Tibial artery (tissue), 4 donors: ENCODE measurements at regions not wholly inside any gene's neighbourhood (a gene's known extent, or its start where the extent isn't known, plus 50 kb on each side); places are given as distances from the start of the nearest gene placed in this dataset.

Experiments
- DNase-seq, 2 donors: peaks; one replicate each; pipeline ENCODE4 v3.0.0-alpha.2; 2019
- H3K27ac ChIP-seq, 2 donors: fragments of 200-600 bp; sonication (generic) in 1 of 2; 1 replicate in 1 of 2; 2 replicates in 1 of 2; pipeline ENCODE4 v1.5.1; 2018 to 2019; ENCODE audit warnings: mild to moderate bottlenecking in 1 of 2
- H3K27me3 ChIP-seq, 2 donors: fragments of 200-600 bp; sonication (generic) in 1 of 2; one replicate each; pipeline versions ENCODE4 v1.5.1 to v1.6.0; 2016 to 2019
- H3K36me3 ChIP-seq, 3 donors: fragments of 200-600 bp; sonication (generic) in 2 of 3; one replicate each; pipeline ENCODE4 v1.5.1; 2016 to 2019; ENCODE audit warnings: mild to moderate bottlenecking in 2 of 3
- H3K4me1 ChIP-seq, 4 donors: fragments of 200-600 bp; sonication (generic) in 2 of 4; 1 replicate in 3 of 4; 2 replicates in 1 of 4; pipeline ENCODE4 v1.5.1; 2016 to 2019
- H3K4me3 ChIP-seq, 2 donors: fragments of 200-600 bp; sonication (generic) in 1 of 2; 1 replicate in 1 of 2; 2 replicates in 1 of 2; pipeline ENCODE4 v1.5.1; 2018 to 2019; ENCODE audit warnings: mild to moderate bottlenecking in 2 of 2
- H3K9me3 ChIP-seq, 3 donors: fragments of 200-600 bp; sonication (generic) in 1 of 3; one replicate each; pipeline ENCODE4 v1.5.1; 2016 to 2019
- intact Hi-C: fragments of 100-400 bp; cut with DNase I; formaldehyde crosslinking; loops from one replicate; pipeline ENCODE4 v1.15.0; 2023; ENCODE audit warnings: low total_unique reads
- TF ChIP-seq, protein P1 (sequence below), 2 experiments: fragments of 200-600 bp in 1 of 2; fragments of 450-650 bp in 1 of 2; IDR thresholded peaks; one replicate each; pipeline ENCODE4 v1.5.1; 2017 to 2019; ENCODE audit warnings: antibody characterized with exemption in 2 of 2, mild to moderate bottlenecking in 1 of 2, moderate library complexity in 1 of 2

DNA sequence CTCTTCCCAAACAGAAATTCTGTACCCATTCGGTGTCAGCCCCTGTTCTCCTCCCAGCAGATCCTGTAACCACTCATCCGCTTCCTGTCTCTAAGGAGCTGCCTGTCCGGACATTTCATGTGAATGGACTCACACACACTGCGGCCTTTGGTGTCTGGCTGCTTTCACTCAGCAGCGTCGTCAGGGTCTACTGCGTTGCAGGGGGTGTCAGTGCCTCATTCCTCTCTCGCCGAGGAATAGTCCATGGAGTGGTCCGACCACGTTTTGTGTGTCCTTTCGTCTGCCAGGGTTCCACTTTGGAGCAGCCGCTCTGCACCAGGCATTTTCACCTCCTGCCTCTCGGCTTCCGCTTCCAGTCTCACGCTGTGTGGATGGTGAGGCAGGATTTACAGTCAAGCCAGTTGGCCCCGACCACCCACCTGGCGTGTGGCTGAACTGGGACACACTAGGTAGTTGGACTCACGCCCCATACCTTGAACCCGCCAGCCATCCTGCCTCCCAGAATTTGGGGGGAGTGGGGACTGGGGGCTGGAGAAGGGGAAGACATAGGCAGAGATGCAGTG, 188.2 kb upstream of the CIBAR2 start:
- TF ChIP-seq, protein P1, sequence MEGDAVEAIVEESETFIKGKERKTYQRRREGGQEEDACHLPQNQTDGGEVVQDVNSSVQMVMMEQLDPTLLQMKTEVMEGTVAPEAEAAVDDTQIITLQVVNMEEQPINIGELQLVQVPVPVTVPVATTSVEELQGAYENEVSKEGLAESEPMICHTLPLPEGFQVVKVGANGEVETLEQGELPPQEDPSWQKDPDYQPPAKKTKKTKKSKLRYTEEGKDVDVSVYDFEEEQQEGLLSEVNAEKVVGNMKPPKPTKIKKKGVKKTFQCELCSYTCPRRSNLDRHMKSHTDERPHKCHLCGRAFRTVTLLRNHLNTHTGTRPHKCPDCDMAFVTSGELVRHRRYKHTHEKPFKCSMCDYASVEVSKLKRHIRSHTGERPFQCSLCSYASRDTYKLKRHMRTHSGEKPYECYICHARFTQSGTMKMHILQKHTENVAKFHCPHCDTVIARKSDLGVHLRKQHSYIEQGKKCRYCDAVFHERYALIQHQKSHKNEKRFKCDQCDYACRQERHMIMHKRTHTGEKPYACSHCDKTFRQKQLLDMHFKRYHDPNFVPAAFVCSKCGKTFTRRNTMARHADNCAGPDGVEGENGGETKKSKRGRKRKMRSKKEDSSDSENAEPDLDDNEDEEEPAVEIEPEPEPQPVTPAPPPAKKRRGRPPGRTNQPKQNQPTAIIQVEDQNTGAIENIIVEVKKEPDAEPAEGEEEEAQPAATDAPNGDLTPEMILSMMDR (IDR thresholded peaks at IDR 0.05), result no peak
- DNase-seq, result no peak
- no peak overlapping the region for H3K27ac ChIP-seq
- no peak overlapping the region for H3K4me3 ChIP-seq
- peaks cover 0 to 11% of the 10 kb centered on the region in 2 donors for H3K27me3 ChIP-seq
- H3K9me3 ChIP-seq, result no peaks in the 10 kb centered on the region
- peaks cover 0 to 26% (median 17%) of the 10 kb centered on the region in 4 donors for H3K4me1 ChIP-seq
- H3K36me3 ChIP-seq, result no peaks in the 10 kb centered on the region
- intact Hi-C loops, result no loop called here

DNA sequence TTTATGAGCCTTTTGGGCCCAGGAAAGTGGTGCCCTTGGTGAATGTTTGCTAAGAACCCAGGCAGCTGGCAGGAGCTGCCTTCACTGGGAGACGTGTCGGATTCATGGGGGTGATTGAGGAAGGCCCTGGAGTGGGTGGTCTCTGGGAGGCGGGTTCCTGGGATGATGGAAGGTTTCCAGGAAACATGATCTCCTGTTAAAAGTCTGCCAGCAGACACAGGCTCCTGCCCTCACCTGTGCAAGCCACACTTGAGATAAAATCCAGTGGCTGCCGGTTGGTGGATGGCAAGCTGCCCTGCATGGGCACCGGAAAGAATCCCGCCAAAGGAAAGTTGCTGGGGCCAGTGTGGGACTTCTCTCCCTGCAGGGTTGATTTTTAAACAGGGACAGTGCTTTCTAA, 189.0 kb upstream of the CIBAR2 start:
- intact Hi-C loops, result no loop called here
- Histone ChIP-seq H3K36me3 (no peaks in the 10 kb centered on the region), H3K27ac (no peak overlapping the region), H3K4me3 (no peak overlapping the region), H3K27me3 (peaks cover 0 to 11% of the 10 kb centered on the region in 2 donors), H3K4me1 (peaks cover 0 to 34% (median 24%) of the 10 kb centered on the region in 4 donors), H3K9me3 (no peaks in the 10 kb centered on the region)
- TF ChIP-seq, protein P1 (IDR thresholded peaks at IDR 0.05), result no peak
- DNase-seq, result no peak

DNA sequence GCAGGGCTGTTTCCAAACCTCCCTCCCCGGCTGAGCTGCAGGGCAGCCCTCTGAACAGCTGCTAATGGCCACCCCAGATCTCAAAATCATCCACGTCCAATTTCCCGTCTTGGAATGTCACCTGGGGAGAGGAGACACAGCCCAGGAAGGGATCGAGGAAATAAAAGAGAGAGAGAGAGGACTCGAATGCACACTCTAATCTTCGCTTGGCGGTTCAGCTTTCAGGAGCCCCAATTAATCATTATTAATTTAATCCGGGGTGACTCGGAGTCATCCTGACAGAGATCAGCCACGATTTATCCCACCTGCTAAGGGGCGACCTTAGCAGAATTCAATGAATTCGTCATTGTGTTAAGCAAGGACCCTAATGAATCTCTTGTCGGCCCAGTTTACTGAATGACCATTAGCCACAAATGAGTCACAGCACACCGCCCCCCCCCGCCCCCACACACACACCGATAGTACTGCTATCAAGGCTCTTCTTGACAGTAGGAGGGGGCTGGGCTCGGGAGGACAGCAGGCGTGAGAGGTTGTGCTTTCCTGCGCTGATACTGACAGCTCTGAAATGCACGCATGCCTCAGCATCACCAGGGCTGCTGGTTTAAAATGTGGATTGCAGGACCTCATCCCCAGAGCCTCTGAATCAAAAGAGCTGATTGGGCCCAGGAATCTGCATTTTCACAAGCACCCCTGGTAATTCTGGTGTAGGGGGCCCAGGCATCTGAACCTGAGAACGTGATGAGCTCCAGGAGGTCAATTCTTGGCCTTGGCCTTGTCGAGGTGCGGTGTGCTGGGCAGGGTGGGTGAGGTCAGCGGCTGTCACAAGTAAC, 190.0 kb upstream of the CIBAR2 start:
- H3K4me3 ChIP-seq, result no peak overlapping the region
- intact Hi-C loops, result no loop called here
- TF ChIP-seq, protein P1 (IDR thresholded peaks at IDR 0.05), result no peak
- no peaks in the 10 kb centered on the region for H3K9me3 ChIP-seq
- peaks cover 0 to 11% of the 10 kb centered on the region in 2 donors for H3K27me3 ChIP-seq
- H3K4me1 ChIP-seq, result peaks cover 0 to 43% (median 33%) of the 10 kb centered on the region in 4 donors
- no peak for DNase-seq
- H3K36me3 ChIP-seq, result no peaks in the 10 kb centered on the region
- H3K27ac ChIP-seq, result no peak overlapping the region

DNA sequence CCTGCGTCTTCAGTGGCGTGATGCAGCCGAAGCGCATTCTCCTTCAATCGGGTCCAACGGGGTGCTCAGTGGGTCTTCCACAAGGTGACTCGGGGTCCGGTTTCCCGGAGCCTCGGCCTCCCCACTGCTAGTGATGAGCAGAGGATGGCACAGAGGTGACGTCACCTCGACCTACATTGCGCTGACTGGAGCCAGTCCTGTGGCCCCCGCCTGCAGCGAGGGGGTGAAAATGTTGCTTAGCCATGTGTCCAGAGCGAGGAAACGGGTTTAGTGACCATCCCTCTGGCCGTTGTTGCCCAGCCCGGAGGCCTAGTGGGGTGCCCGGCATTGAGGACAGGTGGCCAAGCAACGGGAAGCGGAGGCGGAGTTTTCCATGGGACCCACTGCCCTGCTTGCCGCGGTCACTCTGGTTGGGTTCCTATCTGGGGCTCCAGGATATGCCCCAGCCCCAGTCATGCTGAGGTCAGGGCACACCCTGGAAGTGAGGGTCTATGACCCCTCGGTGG, 190.6 kb upstream of the CIBAR2 start:
- Histone ChIP-seq H3K36me3 (no peaks in the 10 kb centered on the region), H3K4me3 (no peak overlapping the region), H3K27me3 (peaks cover 0 to 11% of the 10 kb centered on the region in 2 donors), H3K9me3 (no peaks in the 10 kb centered on the region), H3K4me1 (peaks cover 0 to 43% (median 33%) of the 10 kb centered on the region in 4 donors), H3K27ac (no peak overlapping the region)
- TF ChIP-seq, protein P1 (IDR thresholded peaks at IDR 0.05), result no peak
- intact Hi-C loops, result no loop called here
- DNase-seq, result no peak

DNA sequence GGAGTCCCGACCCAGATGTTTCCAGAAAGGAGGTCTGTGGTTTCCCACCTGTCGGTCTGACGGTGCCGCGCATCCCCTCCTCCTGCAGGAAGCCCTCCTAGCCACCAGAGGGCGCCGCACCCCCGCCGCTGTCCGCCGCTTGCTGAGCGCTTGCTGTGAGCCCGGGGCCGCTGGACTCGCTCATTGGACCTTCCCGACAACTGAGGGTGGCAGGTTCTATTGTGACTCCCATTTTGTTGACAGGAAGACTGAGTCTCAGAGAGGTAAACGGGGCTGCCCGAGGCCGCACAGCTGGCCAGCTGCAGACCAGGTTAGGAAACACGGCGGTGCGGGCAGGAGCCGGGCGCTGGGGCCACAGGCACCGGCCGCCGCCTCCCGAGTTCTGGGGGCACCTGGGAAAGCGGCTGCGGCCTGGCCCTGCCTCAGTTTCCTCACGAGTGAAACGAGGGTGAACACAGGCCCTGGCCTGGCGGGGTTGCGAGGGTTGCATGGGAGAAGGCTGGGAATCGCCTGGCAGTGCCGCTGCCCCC, 191.1 kb upstream of the CIBAR2 start:
- DNase-seq, result peak in 1 of 2 donors; percentile 82
- peaks cover 0 to 43% (median 33%) of the 10 kb centered on the region in 4 donors for H3K4me1 ChIP-seq

More for the DNA sequence above, 191.1 kb upstream of the CIBAR2 start:
- Histone ChIP-seq H3K36me3 (no peaks in the 10 kb centered on the region), H3K27ac (no peak overlapping the region), H3K9me3 (no peaks in the 10 kb centered on the region), H3K27me3 (peaks cover 0 to 11% of the 10 kb centered on the region in 2 donors), H3K4me3 (no peak overlapping the region)
- intact Hi-C loops, result no loop called here
- TF ChIP-seq, protein P1 (IDR thresholded peaks at IDR 0.05), result peak; percentile 96 to 97
